Stomach smooth muscle (tissue), 2 donors: ENCODE measurements at regions not wholly inside any gene's neighbourhood (a gene's known extent, or its start where the extent isn't known, plus 50 kb on each side); places are given as distances from the start of the nearest gene placed in this dataset.

Source experiments
- H3K27ac ChIP-seq: one replicate; pipeline ENCODE4 v1.7.0; 2013; ENCODE audit warnings: mild to moderate bottlenecking, low read length, inconsistent platforms
- H3K27me3 ChIP-seq, 2 donors: one replicate each; pipeline ENCODE4 v1.7.0; 2013; ENCODE audit warnings: low read length in 2 of 2; ENCODE audit not compliant: insufficient read depth in 2 of 2, control insufficient read depth in 1 of 2
- H3K36me3 ChIP-seq, 2 donors: one replicate each; pipeline ENCODE4 v1.7.0; 2013; ENCODE audit warnings: low read length in 2 of 2; ENCODE audit not compliant: control insufficient read depth in 2 of 2, insufficient read depth in 2 of 2
- H3K4me1 ChIP-seq: one replicate; pipeline ENCODE4 v1.7.0; 2013; ENCODE audit warnings: low read length; ENCODE audit not compliant: control insufficient read depth, insufficient read depth
- H3K4me3 ChIP-seq, 2 donors: one replicate each; pipeline ENCODE4 v1.7.0; 2013; ENCODE audit warnings: low read length in 2 of 2
- H3K9ac ChIP-seq, 2 donors: one replicate each; pipeline ENCODE4 v1.7.0; 2013; ENCODE audit warnings: low read length in 2 of 2, mild to moderate bottlenecking in 1 of 2
- H3K9me3 ChIP-seq, 2 donors: one replicate each; pipeline ENCODE4 v1.7.0; 2013; ENCODE audit warnings: low read length in 2 of 2; ENCODE audit not compliant: control insufficient read depth in 2 of 2
- donor health status: healthy.
- donor health status: Pancreatic carcinoma.

- Histone ChIP-seq H3K27me3 (no peaks in the 10 kb centered on the region), H3K4me1 (no peaks in the 10 kb centered on the region), H3K4me3 (no peak overlapping the region), H3K9ac (no peak overlapping the region), H3K27ac (no peak overlapping the region), H3K36me3 (no peaks in the 10 kb centered on the region), H3K9me3 (no peaks in the 10 kb centered on the region)
Measured at GRCh38 chr4:138558886-138559285, 316.7 kb upstream of the SLC7A11 start.

DNA sequence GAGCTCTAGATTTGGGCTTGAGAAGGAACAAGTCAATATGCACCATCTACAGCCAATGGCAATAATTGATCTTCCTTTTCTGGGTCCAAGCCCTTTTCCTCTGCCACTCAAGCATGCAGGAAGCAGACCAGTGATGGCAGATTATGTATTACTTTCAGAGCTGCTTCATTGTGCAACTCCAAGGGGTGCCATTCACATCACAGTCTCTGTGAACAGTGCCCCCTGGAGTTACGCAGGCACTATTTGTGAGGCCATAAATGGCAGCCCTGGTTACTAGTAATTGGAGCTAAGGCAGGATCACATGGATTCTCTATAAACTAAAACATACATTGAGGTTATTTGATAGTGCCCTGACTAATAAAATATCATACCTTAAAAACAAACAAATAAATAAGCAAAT is 313.4 kb upstream of the SLC7A11 start:
- no peaks in the 10 kb centered on the region for H3K9me3 ChIP-seq
- H3K27ac ChIP-seq: no peak overlapping the region
- H3K9ac ChIP-seq: no peak overlapping the region
- no peaks in the 10 kb centered on the region for H3K36me3 ChIP-seq
- H3K4me1 ChIP-seq: no peaks in the 10 kb centered on the region
- H3K4me3 ChIP-seq: no peak overlapping the region
- H3K27me3 ChIP-seq: no peaks in the 10 kb centered on the region

GRCh38 chr4:138555108-138555507 is 313.0 kb upstream of the SLC7A11 start:
- Histone ChIP-seq H3K4me1 (no peaks in the 10 kb centered on the region), H3K9me3 (no peaks in the 10 kb centered on the region), H3K27me3 (no peaks in the 10 kb centered on the region), H3K9ac (no peak overlapping the region), H3K4me3 (no peak overlapping the region), H3K36me3 (no peaks in the 10 kb centered on the region), H3K27ac (no peak overlapping the region)

DNA sequence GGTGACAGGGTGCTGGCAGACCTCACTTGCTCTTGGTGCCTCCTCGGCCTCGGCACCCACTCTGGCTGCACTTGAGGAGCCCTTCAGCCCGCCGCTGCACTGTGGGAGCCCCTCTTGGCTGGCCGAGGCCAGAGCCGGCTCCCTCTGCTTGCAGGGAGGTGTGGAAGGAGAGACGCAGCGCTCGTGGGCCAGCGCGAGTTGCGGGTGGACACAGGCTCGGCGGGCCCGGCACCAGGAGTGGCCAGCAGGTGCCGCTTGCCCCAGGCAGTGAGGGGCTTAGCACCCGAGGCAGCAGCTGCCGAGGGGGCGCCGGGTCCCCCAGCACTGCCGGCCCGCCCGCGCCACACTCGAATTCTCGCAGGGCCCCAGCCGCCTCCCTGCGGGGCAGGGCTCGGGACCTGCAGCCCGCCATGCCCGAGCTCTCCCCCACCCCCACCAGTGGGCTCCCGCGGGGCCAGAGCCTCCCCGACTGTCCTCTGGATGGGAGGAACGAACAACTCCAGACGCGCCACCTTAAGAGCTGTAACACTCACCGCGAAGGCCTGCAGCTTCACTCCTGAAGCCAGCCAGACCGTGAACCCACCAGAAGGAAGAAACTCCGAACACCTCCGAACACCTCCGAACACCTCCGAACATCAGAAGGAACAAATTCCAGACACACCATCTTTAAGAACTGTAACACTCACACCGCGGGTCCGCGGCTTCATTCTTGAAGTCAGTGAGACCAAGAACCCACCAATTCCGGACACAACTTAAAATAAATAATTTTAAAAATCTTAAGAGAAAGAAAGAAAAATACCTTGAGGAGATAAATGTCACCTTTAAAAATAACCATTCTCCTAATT is 311.1 kb upstream of the SLC7A11 start:
- Histone ChIP-seq H3K27ac (no peak overlapping the region), H3K4me1 (no peaks in the 10 kb centered on the region), H3K9ac (no peak overlapping the region), H3K9me3 (no peaks in the 10 kb centered on the region), H3K4me3 (no peak overlapping the region), H3K36me3 (no peaks in the 10 kb centered on the region), H3K27me3 (no peaks in the 10 kb centered on the region)

DNA sequence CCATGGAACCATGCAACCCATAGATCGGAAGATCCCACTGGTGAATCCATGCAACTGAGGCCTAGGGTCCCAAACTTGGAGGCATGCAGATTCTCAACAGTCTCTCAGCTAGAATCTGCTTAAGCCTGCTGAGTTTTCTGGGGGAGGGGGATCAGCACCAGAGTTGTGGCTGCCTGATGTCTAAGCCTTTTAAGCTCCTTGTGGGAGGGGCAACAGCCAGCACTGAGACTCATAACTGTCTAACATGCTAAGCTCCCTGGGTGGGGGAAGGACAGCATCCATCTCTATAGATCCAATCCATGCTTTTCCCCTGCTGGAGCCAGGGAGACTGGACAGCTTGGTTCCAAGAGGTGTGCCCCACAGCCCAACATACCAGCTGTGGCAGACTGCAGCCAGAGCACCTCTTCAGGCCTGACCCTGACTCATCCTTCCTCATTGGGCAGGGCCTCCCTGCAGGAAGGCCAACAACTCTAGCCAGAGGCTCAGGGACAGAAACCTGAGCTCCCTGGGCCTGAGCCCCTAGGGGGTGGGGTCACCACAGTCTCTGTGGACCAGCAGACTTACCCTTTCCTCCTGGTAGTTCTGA is 300.1 kb upstream of the SLC7A11 start:
- Histone ChIP-seq H3K27me3 (no peaks in the 10 kb centered on the region), H3K9me3 (peaks cover 0 to 3% of the 10 kb centered on the region in 2 donors), H3K4me3 (no peak overlapping the region), H3K36me3 (no peaks in the 10 kb centered on the region), H3K9ac (no peak overlapping the region), H3K4me1 (no peaks in the 10 kb centered on the region), H3K27ac (no peak overlapping the region)

GRCh38 chr4:138540056-138540800 is 298.1 kb upstream of the SLC7A11 start:
- Histone ChIP-seq H3K9ac (no peak overlapping the region), H3K27me3 (no peaks in the 10 kb centered on the region), H3K4me3 (no peak overlapping the region), H3K27ac (no peak overlapping the region), H3K9me3 (peaks cover 0 to 3% of the 10 kb centered on the region in 2 donors), H3K4me1 (no peaks in the 10 kb centered on the region), H3K36me3 (no peaks in the 10 kb centered on the region)

- Histone ChIP-seq H3K9ac (no peak overlapping the region), H3K27me3 (no peaks in the 10 kb centered on the region), H3K9me3 (peaks cover 0 to 3% of the 10 kb centered on the region in 2 donors), H3K4me3 (no peak overlapping the region), H3K27ac (no peak overlapping the region), H3K4me1 (no peaks in the 10 kb centered on the region), H3K36me3 (no peaks in the 10 kb centered on the region)
Measured at GRCh38 chr4:138538743-138539142, 296.6 kb upstream of the SLC7A11 start.

- H3K4me1 ChIP-seq: no peaks in the 10 kb centered on the region
- no peak overlapping the region for H3K4me3 ChIP-seq
- no peaks in the 10 kb centered on the region for H3K27me3 ChIP-seq
- no peaks in the 10 kb centered on the region for H3K36me3 ChIP-seq
- H3K9me3 ChIP-seq: no peaks in the 10 kb centered on the region
- H3K9ac ChIP-seq: no peak overlapping the region
- H3K27ac ChIP-seq: no peak overlapping the region
Measured at GRCh38 chr4:138537731-138538490, 295.8 kb upstream of the SLC7A11 start.

DNA sequence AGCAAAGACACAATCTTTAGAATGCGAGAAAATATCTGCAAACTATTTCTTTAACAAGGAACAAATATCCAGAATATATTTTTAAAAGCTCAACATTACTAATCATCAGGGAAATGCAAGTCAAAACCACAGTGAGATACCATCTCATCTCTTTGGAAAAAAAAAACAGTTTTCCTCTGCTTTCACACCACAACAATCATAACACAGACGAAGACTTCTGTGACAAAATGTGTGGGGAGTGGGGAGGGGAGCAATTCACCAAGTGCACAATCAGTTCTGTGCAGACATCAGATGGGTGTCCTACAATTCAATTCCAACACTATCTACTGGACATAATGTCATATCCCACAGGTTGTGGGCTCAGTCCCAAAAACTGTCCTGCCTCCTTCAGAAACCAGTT is 293.2 kb upstream of the SLC7A11 start:
- H3K36me3 ChIP-seq: no peaks in the 10 kb centered on the region
- no peaks in the 10 kb centered on the region for H3K27me3 ChIP-seq

GRCh38 chr4:138522366-138522765 is 280.2 kb upstream of the SLC7A11 start:
- Histone ChIP-seq H3K36me3 (no peaks in the 10 kb centered on the region), H3K4me1 (no peaks in the 10 kb centered on the region), H3K9me3 (peaks cover 0 to 4% of the 10 kb centered on the region in 2 donors), H3K9ac (no peak overlapping the region), H3K4me3 (no peak overlapping the region), H3K27me3 (no peaks in the 10 kb centered on the region), H3K27ac (no peak overlapping the region)

More for the DNA sequence above, 293.2 kb upstream of the SLC7A11 start:
- Histone ChIP-seq H3K9ac (no peak overlapping the region), H3K4me1 (no peaks in the 10 kb centered on the region), H3K27ac (no peak overlapping the region), H3K4me3 (no peak overlapping the region), H3K9me3 (peaks cover 0 to 3% of the 10 kb centered on the region in 2 donors)
